Astrocyte (in vitro differentiated cells and primary cell): ENCODE measurements at regions not wholly inside any gene's neighbourhood (a gene's known extent, or its start where the extent isn't known, plus 50 kb on each side); places are given as distances from the start of the nearest gene placed in this dataset.

Experiments used
- DNase-seq: peaks from one replicate; pipeline ENCODE4 v3.0.0-alpha.2; 2010; ENCODE audit warnings: low read depth
- FAIRE-seq: peaks from 2 replicates; lab custom pipeline; 2011; peaks lifted over from hg19 to GRCh38; lab: Jason Lieb, UNC
- H2AFZ ChIP-seq: 2 replicates; pipeline ENCODE4 v1.6.0; 2012; ENCODE audit warnings: low read depth, low read length, inconsistent platforms
- H3K27ac ChIP-seq: 2 replicates; pipeline ENCODE4 v1.5.1; 2011; ENCODE audit warnings: low read depth, low read length, inconsistent platforms
- H3K27me3 ChIP-seq: 2 replicates; pipeline ENCODE4 v1.6.0; 2011; ENCODE audit warnings: low read length, inconsistent platforms; ENCODE audit not compliant: insufficient read depth
- H3K36me3 ChIP-seq: 2 replicates; pipeline ENCODE4 v1.5.1; 2011; ENCODE audit warnings: low read length, inconsistent platforms; ENCODE audit not compliant: insufficient read depth
- H3K4me1 ChIP-seq: 2 replicates; pipeline ENCODE4 v1.5.1; 2011; ENCODE audit warnings: low read length, inconsistent platforms; ENCODE audit not compliant: insufficient read depth
- H3K4me2 ChIP-seq: 2 replicates; pipeline ENCODE4 v1.6.0; 2012; ENCODE audit warnings: low read length, inconsistent platforms
- H3K4me3 ChIP-seq: 2 replicates; pipeline ENCODE4 v1.5.1; 2011; ENCODE audit warnings: low read depth, mild to moderate bottlenecking, low read length, inconsistent platforms; ENCODE audit not compliant: insufficient read depth
- H3K79me2 ChIP-seq: 2 replicates; pipeline ENCODE4 v1.6.0; 2012; ENCODE audit warnings: mild to moderate bottlenecking, low read length, inconsistent platforms; ENCODE audit not compliant: insufficient read depth
- H3K9ac ChIP-seq: 2 replicates; pipeline ENCODE4 v1.6.0; 2012; ENCODE audit warnings: mild to moderate bottlenecking, low read length, inconsistent platforms
- H3K9me3 ChIP-seq: 2 replicates; pipeline ENCODE4 v1.5.1; 2012; ENCODE audit warnings: low read depth, mild to moderate bottlenecking, low read length, inconsistent platforms; ENCODE audit not compliant: insufficient read depth
- H4K20me1 ChIP-seq: 2 replicates; pipeline ENCODE4 v1.6.0; 2012; ENCODE audit warnings: low read length, inconsistent platforms; ENCODE audit not compliant: insufficient read depth
- H3K27ac Mint-ChIP-seq: one replicate; pipeline ENCODE4 v1.8.0; 2021; ENCODE audit warnings: mild to moderate bottlenecking, mixed read lengths; ENCODE audit not compliant: unreplicated experiment
- H3K27me3 Mint-ChIP-seq: one replicate; pipeline ENCODE4 v1.8.0; 2021; ENCODE audit warnings: low read depth, mixed read lengths; ENCODE audit not compliant: unreplicated experiment
- H3K36me3 Mint-ChIP-seq: one replicate; pipeline ENCODE4 v1.8.0; 2021; ENCODE audit warnings: low read depth, mixed read lengths; ENCODE audit not compliant: unreplicated experiment
- H3K4me1 Mint-ChIP-seq: one replicate; pipeline ENCODE4 v1.8.0; 2021; ENCODE audit warnings: low read depth, mixed read lengths; ENCODE audit not compliant: unreplicated experiment
- H3K4me3 Mint-ChIP-seq: one replicate; pipeline ENCODE4 v1.8.0; 2021; ENCODE audit warnings: mild to moderate bottlenecking, moderate library complexity, mixed read lengths; ENCODE audit not compliant: unreplicated experiment
- H3K9me3 Mint-ChIP-seq: one replicate; pipeline ENCODE4 v1.8.0; 2021; ENCODE audit warnings: mild to moderate bottlenecking, mixed read lengths; ENCODE audit not compliant: unreplicated experiment
- EZH2 ChIP-seq: IDR thresholded peaks from 2 replicates; pipeline ENCODE4 v1.6.1; 2012; ENCODE audit warnings: mild to moderate bottlenecking, low read length, inconsistent platforms; ENCODE audit not compliant: insufficient read depth
- TF ChIP-seq, protein P1 (sequence below): IDR thresholded peaks from 2 replicates; pipeline ENCODE4 v1.5.1; 2011; ENCODE audit warnings: low read depth, mild to moderate bottlenecking, inconsistent platforms, low read length, moderate library complexity; ENCODE audit not compliant: insufficient read depth

DNA sequence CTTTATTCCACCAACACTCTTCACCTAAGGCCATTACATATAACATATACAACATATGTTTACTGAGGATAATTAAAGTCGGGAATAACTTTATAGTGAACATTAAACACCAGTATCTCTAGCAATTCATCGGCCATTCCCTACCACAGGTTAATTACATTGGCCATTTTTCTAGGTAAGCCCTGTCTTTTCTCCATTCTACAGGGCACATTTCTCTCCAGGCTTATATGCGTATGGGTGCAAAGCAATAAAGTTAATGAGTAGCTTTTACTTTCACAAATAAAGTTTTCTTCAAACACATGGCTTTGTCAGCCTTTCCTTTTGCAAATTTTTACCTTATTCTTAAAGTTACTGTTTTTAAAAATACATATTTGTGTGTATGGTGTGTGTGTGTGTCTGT lies 111.9 kb upstream of the IQCM start:
- Histone ChIP-seq H3K27me3 (no peaks in the 10 kb centered on the region), H3K79me2 (no peaks in the 10 kb centered on the region), H3K4me3 (no peak overlapping the region), H3K4me1 (no peaks in the 10 kb centered on the region), H3K9ac (no peak overlapping the region), H2AFZ (no peak overlapping the region), H3K36me3 (no peaks in the 10 kb centered on the region), H3K4me2 (no peak overlapping the region), H3K27ac (no peak overlapping the region), H3K9me3 (no peaks in the 10 kb centered on the region), H4K20me1 (no peaks in the 10 kb centered on the region)
- FAIRE-seq (no peak), DNase-seq (no peak)
- TF ChIP-seq EZH2 = no peak
- TF ChIP-seq, protein P1, sequence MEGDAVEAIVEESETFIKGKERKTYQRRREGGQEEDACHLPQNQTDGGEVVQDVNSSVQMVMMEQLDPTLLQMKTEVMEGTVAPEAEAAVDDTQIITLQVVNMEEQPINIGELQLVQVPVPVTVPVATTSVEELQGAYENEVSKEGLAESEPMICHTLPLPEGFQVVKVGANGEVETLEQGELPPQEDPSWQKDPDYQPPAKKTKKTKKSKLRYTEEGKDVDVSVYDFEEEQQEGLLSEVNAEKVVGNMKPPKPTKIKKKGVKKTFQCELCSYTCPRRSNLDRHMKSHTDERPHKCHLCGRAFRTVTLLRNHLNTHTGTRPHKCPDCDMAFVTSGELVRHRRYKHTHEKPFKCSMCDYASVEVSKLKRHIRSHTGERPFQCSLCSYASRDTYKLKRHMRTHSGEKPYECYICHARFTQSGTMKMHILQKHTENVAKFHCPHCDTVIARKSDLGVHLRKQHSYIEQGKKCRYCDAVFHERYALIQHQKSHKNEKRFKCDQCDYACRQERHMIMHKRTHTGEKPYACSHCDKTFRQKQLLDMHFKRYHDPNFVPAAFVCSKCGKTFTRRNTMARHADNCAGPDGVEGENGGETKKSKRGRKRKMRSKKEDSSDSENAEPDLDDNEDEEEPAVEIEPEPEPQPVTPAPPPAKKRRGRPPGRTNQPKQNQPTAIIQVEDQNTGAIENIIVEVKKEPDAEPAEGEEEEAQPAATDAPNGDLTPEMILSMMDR = no peak
- Mint-ChIP-seq H3K4me1 (no peaks in the 10 kb centered on the region), H3K4me3 (no peak overlapping the region), H3K36me3 (no peaks in the 10 kb centered on the region), H3K27me3 (peaks cover 7% of the 10 kb centered on the region), H3K27ac (no peak overlapping the region), H3K9me3 (no peaks in the 10 kb centered on the region)

DNA sequence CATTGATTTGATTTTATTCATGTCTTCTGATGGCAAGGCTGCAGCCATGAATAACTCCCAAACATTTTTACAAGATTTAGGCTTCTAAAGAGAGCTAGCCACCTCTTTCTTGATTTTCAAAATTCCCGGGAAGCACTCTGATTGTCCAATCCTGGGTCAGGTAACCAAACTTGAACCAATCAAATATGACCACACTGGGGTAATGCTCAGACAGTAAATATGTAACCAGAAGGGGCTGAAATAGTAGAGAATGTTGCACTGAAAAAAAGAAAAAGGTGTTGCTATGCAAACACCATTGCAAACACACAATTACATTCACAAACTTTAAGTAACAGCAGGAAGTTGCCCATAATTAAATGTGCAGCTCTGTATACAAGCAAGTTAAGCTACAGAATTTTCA lies 112.9 kb upstream of the IQCM start:
- Histone ChIP-seq H3K36me3 (no peaks in the 10 kb centered on the region), H3K4me1 (no peaks in the 10 kb centered on the region)

DNA sequence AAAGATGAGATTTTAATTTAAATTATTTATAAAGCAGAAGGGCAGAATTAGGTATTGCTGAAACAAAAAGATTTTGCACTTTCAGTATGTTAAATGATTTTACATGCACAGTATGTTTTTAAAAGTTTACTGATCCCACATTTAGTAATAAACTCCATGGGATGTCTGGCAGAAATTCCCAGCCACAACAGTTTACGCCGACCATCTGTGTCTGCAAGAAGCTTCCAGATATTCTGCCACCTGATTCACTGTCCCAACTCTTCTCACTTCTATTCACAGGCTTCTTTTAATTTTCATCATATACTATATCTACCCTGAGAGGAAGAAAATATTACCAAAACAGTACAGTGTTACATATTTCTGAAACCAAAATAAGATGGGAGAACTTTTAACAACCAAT lies 115.8 kb upstream of the IQCM start:
- Histone ChIP-seq H3K9me3 (no peaks in the 10 kb centered on the region), H3K79me2 (no peaks in the 10 kb centered on the region), H3K4me3 (no peak overlapping the region), H3K9ac (no peak overlapping the region), H3K36me3 (no peaks in the 10 kb centered on the region), H3K4me1 (no peaks in the 10 kb centered on the region), H3K27ac (no peak overlapping the region), H4K20me1 (no peaks in the 10 kb centered on the region), H3K4me2 (no peak overlapping the region), H2AFZ (no peak overlapping the region), H3K27me3 (no peaks in the 10 kb centered on the region)
- H3K27ac Mint-ChIP-seq = no peak overlapping the region
- TF ChIP-seq, protein P1 = no peak
- no peak for TF ChIP-seq EZH2
- no peaks in the 10 kb centered on the region for H3K36me3 Mint-ChIP-seq
- H3K4me1 Mint-ChIP-seq = no peaks in the 10 kb centered on the region
- H3K27me3 Mint-ChIP-seq = peaks cover 4% of the 10 kb centered on the region
- no peak for DNase-seq
- H3K4me3 Mint-ChIP-seq = no peak overlapping the region
- no peak for FAIRE-seq
- H3K9me3 Mint-ChIP-seq = no peaks in the 10 kb centered on the region

More for the DNA sequence above, 112.9 kb upstream of the IQCM start:
- no peak overlapping the region for H3K27ac Mint-ChIP-seq
- DNase-seq = no peak
- FAIRE-seq = no peak
- Histone ChIP-seq H3K27ac (no peak overlapping the region), H3K9ac (no peak overlapping the region), H3K4me2 (no peak overlapping the region), H3K9me3 (no peaks in the 10 kb centered on the region), H3K4me3 (no peak overlapping the region), H4K20me1 (no peaks in the 10 kb centered on the region), H3K27me3 (no peaks in the 10 kb centered on the region), H2AFZ (no peak overlapping the region), H3K79me2 (no peaks in the 10 kb centered on the region)
- peaks cover 7% of the 10 kb centered on the region for H3K27me3 Mint-ChIP-seq
- no peak overlapping the region for H3K4me3 Mint-ChIP-seq
- no peaks in the 10 kb centered on the region for H3K4me1 Mint-ChIP-seq
- TF ChIP-seq EZH2 = no peak
- TF ChIP-seq, protein P1 = no peak
- no peaks in the 10 kb centered on the region for H3K36me3 Mint-ChIP-seq
- no peaks in the 10 kb centered on the region for H3K9me3 Mint-ChIP-seq
